ENCODE measurements at regions not wholly inside any gene's neighbourhood (a gene's known extent, or its start where the extent isn't known, plus 50 kb on each side); places are given as distances from the start of the nearest gene placed in this dataset.
"Not testable (repeated sequence)": the region's sequence is repeated elsewhere in the genome, so short reads cannot be mapped to it uniquely, and the experiment has no call there.

GRCh38 chr1:79290927-79291474, 284.5 kb upstream of the ADGRL4 start:
- DNase-seq: no peak

- no peak for DNase-seq
Measured at GRCh38 chr1:79287982-79288381, 281.5 kb upstream of the ADGRL4 start.

DNA sequence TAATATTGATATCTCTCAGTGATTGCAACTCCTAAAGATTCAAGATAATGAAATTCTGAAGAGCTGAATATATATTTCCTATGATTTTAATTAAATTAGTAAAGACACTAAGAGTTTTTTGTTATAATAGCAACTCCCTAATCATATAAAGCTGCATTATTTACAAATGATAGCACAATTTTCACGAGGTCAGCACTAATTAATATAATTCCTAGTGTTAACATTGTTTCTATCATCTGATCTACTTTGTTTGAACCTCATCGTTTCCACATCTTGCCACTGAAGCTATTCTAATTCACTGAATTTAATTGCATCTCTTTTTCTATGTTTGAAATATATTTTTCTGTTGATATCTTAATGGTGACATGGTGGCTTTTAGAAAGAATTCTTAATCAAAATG, 279.1 kb upstream of the ADGRL4 start:
- DNase-seq: no peak

DNA sequence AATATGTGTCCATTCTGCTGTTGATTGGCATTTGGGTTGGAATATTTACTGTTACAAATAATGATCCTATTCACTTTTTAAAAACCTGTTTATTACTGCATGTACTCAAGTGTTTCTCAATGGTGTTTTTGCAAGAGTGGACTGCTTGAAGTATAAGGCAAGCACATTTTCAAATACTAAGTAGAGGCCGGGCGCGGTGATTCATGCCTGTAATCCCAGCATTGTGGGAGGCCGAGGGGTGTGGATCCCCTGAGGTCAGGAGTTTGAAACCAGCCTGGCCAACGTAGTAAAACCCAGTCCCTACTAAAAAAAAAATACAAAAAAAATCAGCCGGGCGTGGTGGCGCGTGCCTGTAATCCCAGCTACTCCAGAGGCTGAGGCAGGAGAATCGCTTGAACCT, 276.9 kb upstream of the ADGRL4 start:
- no peak for DNase-seq

- DNase-seq: no peak
Measured at GRCh38 chr1:79281442-79281841, 274.9 kb upstream of the ADGRL4 start.

DNA sequence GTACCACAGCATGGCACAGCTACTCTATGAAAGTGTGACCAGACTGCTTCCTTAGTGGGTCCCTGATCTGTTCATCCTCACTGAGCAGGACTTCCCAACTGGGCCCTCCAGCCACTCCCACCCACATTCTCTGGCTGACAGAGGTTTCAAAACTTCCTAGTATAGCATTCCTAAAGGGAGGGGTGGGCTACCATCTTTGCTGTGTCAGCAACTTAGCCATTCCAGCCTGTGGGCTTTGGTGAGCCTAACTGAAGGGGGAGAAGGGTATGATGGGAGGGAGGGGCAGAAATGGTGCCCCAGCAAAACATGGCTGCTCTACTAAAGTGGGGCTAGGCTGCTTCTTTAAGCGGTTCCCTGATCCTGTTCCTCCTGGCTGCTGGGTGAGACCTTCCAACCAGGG, 265.2 kb upstream of the ADGRL4 start:
- DNase-seq: no peak

- no peak for DNase-seq
Measured at GRCh38 chr1:79264975-79265818, 258.7 kb upstream of the ADGRL4 start.

- DNase-seq: no peak
Measured at GRCh38 chr1:79264285-79264684, 257.8 kb upstream of the ADGRL4 start.

GRCh38 chr1:79262745-79263258, 256.3 kb upstream of the ADGRL4 start:
- DNase-seq: no peak

DNA sequence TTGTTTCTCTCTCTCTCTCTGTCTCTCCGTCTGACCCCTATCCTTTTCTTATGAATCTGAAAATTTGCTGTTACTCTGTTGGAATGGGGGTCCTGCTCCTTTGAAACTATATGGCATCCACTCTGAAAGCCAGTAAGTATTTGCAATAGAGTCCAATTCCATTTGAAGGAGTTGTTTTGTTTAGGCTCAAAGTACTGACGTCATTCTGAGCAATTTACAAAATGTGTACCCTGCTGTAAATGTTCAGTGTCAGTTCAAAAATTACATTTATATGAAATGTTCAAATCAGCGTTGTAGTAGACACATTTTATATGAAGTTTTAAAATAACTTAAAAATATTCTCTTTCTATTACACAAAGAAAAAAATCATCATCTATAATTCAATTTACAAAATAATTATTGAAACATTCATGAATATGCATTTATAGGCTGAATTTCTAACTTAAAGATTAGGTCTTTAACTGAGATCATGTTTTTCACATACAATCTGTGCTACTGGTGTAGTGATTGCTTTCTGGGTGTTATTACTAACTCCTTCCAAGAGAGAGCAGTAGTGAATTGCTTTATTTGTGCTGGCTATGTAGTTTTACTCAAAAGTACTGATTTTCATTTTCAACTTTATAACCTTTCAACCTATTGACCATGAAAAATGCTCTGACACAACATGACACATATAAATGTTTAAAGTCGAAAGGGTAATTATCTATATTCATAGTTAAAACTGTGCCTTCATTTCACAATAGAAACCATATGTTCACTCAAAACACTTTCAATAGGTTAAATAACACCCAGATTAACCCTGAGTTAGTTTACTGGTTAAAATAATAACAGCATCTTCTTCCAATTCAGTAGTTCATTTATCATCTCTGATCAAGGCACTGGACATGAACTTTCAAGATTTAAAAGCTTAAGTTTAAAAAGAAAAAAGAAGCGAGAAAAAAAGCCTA, 253.1 kb upstream of the ADGRL4 start:
- no peak for DNase-seq

DNA sequence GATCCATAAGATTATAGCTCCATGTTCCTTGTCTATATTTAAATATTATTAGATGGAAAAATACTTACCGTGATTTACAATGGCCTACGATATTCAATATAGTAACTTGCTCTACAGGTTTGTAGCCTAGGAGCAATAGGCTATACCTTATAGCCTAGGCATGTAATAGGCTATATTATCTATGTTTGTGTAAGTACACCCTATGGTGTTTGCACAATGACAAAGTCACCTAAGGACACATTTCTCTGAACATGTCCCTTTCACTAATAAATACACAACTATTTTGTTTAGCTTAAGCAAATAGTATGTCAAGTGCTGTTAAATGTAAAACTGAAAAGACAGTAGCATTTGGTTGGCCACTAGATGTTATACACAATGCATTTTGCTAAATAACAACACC, 248.9 kb upstream of the ADGRL4 start:
- no peak for DNase-seq

- DNase-seq: no peak
Measured at GRCh38 chr1:79252598-79252997, 246.1 kb upstream of the ADGRL4 start.

DNA sequence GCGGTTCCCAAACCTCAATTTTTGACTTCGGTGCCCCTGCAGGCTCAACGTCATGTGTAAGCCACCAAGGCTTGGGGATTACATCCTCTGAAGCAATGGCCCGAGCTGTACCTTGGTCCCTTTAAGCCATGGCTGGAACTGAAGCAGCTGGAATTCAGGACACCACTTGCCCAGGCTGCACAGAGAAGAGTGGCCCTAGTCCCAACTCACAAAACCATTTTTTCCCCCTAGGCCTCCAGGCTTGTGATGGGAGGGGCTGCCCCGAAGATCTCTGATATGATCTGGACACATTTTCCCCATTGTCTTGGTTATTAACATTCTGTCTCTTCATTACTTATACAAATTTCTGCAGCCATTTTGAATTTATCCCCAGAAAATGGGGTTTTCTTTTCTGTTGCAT, 233.3 kb upstream of the ADGRL4 start:
- DNase-seq: no peak

- no peak for DNase-seq
Measured at GRCh38 chr1:79235301-79236002, 228.9 kb upstream of the ADGRL4 start.

DNA sequence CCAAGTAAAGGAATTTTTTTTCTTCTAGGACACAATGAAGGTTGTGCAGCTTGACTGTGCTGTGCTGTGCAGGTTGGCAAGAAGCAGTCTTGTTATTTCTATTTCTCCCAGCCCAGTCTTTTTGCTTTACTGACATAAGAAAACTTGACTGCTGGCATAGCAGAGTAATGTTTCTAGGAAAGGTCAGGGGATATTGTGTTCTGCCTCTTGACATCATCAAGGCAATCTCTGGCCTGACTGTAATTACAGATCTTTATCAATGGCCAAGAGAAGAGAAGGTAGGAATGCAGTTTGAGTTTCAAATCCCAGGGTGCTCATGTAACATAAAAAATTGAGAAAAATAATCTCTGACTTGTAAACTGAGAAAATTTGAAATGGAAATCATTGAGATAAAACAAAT, 226.3 kb upstream of the ADGRL4 start:
- DNase-seq: no peak

DNA sequence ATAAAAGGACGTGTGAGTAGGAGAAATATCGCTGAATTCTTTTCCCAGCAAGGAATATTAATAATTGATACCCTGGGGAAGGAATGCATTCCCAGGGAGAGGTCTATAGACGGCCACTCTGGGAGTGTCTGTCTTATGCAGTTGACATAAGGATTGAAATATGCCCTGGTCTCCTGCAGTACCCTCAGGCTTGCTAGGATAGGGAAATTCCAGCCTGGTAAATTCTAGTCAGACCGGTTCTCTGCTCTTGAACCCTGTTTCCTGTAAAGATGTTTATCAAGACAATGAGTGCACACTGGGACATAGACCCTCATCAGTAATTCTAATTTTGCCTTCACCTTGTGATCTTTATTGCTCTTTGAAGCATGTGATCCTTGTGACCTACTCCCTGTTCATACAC, 224.2 kb upstream of the ADGRL4 start:
- DNase-seq: not testable (repeated sequence)

GRCh38 chr1:79226963-79227362, 220.4 kb upstream of the ADGRL4 start:
- no peak for DNase-seq

DNA sequence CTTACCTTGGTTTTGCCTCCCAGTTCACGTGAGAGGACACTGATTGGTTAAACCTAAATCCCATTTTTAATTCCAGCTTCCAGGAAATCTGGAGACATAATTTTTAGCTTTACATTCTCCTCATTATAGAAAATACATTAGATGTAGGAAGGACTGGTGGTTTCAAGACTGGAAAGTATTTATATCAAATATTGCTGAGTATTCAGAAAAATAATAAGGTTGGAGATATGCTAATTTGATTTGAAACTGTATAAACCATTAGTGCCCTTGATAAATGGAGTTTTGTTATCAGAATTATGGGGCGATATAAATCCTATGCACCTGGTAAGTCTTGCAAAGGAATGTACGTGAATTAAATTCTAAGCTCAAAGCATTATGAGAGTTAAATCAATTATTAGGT, 218.0 kb upstream of the ADGRL4 start:
- no peak for DNase-seq

- no peak for DNase-seq
Measured at GRCh38 chr1:79220509-79220908, 214.0 kb upstream of the ADGRL4 start.

GRCh38 chr1:79215311-79215710, 208.8 kb upstream of the ADGRL4 start:
- no peak for DNase-seq

DNA sequence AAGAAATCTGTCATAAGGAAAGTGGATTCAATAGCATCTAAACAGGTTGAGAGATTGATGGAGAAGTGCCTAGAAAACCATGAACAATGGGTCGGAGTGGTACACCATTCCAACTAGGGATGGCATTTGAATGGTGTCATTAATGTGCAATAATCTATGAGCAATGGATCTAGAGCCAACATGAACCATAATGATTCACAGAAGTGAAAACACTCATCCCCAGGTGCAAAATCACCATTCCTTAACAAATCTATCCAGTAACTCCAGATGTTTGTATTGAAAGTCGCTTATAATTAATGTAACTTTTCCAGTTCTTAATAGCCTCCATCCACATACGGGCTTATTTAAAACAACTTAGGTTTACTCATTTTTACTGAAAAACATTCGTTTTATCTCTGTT, 201.3 kb upstream of the ADGRL4 start:
- DNase-seq: no peak

- DNase-seq: no peak
Measured at GRCh38 chr1:79207331-79207730, 200.8 kb upstream of the ADGRL4 start.
